GM12872 (cell line): ENCODE measurements at regions not wholly inside any gene's neighbourhood (a gene's known extent, or its start where the extent isn't known, plus 50 kb on each side); places are given as distances from the start of the nearest gene placed in this dataset.

Experiments used
- CTCF ChIP-seq: IDR thresholded peaks from 3 replicates; pipeline ENCODE4 v1.5.1; 2011; ENCODE audit warnings: low read depth, mild to moderate bottlenecking, low read length, moderate library complexity; ENCODE audit not compliant: insufficient read depth

GRCh38 chr9:86819552-86819951 lies 127.8 kb downstream of the GAS1 start:
- no peak for TF ChIP-seq CTCF

GRCh38 chr9:86818636-86819035 lies 128.7 kb downstream of the GAS1 start:
- TF ChIP-seq CTCF = no peak

GRCh38 chr9:86816868-86817267 lies 130.4 kb downstream of the GAS1 start:
- no peak for TF ChIP-seq CTCF

- TF ChIP-seq CTCF = no peak
Measured at GRCh38 chr9:86816366-86816765, 130.9 kb downstream of the GAS1 start.

- TF ChIP-seq CTCF = no peak
Measured at GRCh38 chr9:86812616-86813015, 134.7 kb downstream of the GAS1 start.

GRCh38 chr9:86809759-86810367 lies 137.4 kb downstream of the GAS1 start:
- TF ChIP-seq CTCF = no peak

GRCh38 chr9:86809151-86809550 lies 138.2 kb downstream of the GAS1 start:
- TF ChIP-seq CTCF = no peak
